Right cardiac atrium (tissue), 5 donors: ENCODE measurements at regions not wholly inside any gene's neighbourhood (a gene's known extent, or its start where the extent isn't known, plus 50 kb on each side); places are given as distances from the start of the nearest gene placed in this dataset.

ENCODE experiments used
- ATAC-seq, 2 donors: fragments of 200-7000 bp; cut with Tn5 transposase; one replicate each; pipeline versions ENCODE4 v1.8.0 to v1.9.1; 2020; ENCODE audit warnings: moderate library complexity in 2 of 2, mild to moderate bottlenecking in 1 of 2
- DNase-seq, 3 donors: peaks; one replicate each; pipeline ENCODE4 v3.0.0-alpha.2; 2020
- H3K27ac ChIP-seq: one replicate; pipeline ENCODE4 v1.5.1; 2013; ENCODE audit warnings: mild to moderate bottlenecking, low read length, control low read depth, moderate library complexity
- H3K27me3 ChIP-seq: one replicate; pipeline ENCODE4 v1.6.1; 2013; ENCODE audit not compliant: control insufficient read depth, insufficient read depth
- H3K4me1 ChIP-seq: one replicate; pipeline ENCODE4 v1.6.1; 2013; ENCODE audit warnings: low read length; ENCODE audit not compliant: control insufficient read depth, insufficient read depth
- H3K4me3 ChIP-seq: one replicate; pipeline ENCODE4 v1.5.1; 2013; ENCODE audit warnings: low read length, control low read depth
- H3K9me3 ChIP-seq: one replicate; pipeline ENCODE4 v1.6.1; 2013; ENCODE audit warnings: low read length; ENCODE audit not compliant: control insufficient read depth
- WGBS: extraction: QIAGEN DNeasy Blood & Tissue Kit; methylation state at CpG from one replicate; pipeline ENCODE4 v1.1.7; 2013; 5-methylcytosine and 5-hydroxymethylcytosine counted together
- intact Hi-C, 4 donors: fragments of 100-400 bp; cut with DNase I; formaldehyde crosslinking; loops; one replicate each; pipeline versions ENCODE4 v1.11.0 to v1.14.0; 2022 to 2023
- donor health status: healthy with polysubstance abuse.
- donor health status: DM: no; HTN: yes; CAD: no.
- donor health status: DM: no; HTN: no; CAD: no.
- donor health status: DM: no; HTN: yes; CAD: no; lungs with severe emphysema.
- donor health status: DM: yes; HTN: yes; CAD: no.

DNA sequence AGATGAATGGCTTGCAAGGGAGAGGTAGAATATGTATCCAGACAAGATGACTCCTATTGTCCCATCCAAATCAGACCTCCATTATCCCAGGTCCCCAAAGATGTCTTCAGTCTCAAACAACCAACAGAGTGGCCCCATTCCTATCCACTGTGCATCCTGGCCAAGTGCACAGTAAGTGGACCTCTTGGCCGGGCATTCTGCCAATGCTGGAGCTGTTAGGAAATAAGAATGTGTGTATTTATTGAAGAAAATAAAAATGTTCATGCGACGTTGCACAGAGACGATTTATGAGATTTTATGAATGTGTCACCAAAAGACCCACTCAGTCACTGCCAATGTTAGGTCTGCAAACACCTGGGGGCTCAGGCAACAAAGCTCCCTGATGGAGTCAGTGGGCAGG lies 196.0 kb downstream of the MAFB start:
- DNase-seq: peak; percentile 79 to 92 (median 83)
- ATAC-seq: peak in 1 of 2 donors; percentile 70
- Histone ChIP-seq H3K27me3 (no peaks in the 10 kb centered on the region), H3K27ac (no peak overlapping the region), H3K4me3 (no peak overlapping the region), H3K4me1 (no peaks in the 10 kb centered on the region), H3K9me3 (no peaks in the 10 kb centered on the region)
- intact Hi-C loops: no loop called here
- WGBS: 43% methylated on average over 4 of the region's 4 CpGs

DNA sequence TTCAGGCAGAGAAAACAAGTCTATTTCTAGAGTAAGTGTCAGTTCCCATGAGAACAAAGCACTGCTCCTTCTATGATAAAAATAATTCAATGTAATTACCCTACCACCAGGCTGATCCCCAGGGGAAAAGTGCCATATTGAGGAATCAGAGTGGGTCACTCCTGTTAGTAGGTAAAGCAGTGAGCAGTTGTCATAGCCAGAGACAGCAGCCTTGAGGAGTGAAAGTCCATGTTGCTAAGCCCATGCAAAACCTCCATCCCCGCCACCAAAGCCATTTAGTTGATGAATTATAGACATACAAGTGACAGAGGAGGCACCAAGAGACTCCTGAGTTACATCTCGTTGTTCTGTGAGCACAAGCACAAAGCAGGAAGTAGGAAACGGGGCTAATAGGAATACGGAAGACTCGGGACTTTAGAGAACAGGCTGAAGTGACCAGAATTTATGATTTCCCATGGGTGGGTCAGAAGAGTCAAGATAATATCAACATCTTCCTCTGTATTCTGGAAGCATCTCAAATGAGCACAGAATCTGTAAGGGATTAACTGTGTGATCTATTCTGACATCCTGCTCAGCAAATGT lies 197.9 kb downstream of the MAFB start:
- no peak for ATAC-seq
- intact Hi-C loops: no loop called here
- no peak for DNase-seq
- Histone ChIP-seq H3K4me3 (no peak overlapping the region), H3K9me3 (no peaks in the 10 kb centered on the region), H3K4me1 (no peaks in the 10 kb centered on the region), H3K27me3 (no peaks in the 10 kb centered on the region), H3K27ac (no peak overlapping the region)
- WGBS: 63% methylated on average over 5 of the region's 5 CpGs

DNA sequence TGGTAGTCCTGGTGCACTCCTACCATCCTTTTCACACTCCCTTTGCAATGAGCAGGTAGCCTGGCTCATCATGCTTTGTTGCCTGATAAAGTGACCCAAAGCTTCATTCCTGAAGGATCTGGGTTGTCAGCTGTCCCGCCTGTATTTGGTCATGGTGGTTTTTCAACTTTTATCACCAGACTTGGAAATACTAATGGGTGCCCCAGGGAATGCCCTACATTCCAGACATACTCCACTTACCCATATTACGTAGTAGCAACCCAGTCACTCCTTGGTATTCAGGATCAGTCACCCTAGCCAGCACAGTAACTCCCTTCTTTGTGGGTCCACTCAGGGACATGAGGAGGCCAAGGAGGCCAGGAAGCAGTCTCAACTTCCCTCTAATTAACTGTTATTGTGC lies 199.2 kb downstream of the MAFB start:
- Histone ChIP-seq H3K4me3 (no peak overlapping the region), H3K27me3 (no peaks in the 10 kb centered on the region), H3K4me1 (no peaks in the 10 kb centered on the region), H3K27ac (no peak overlapping the region), H3K9me3 (no peaks in the 10 kb centered on the region)
- 86% methylated on average over 2 of the region's 2 CpGs for WGBS
- ATAC-seq (no peak), DNase-seq (no peak)
- intact Hi-C loops: no loop called here

DNA sequence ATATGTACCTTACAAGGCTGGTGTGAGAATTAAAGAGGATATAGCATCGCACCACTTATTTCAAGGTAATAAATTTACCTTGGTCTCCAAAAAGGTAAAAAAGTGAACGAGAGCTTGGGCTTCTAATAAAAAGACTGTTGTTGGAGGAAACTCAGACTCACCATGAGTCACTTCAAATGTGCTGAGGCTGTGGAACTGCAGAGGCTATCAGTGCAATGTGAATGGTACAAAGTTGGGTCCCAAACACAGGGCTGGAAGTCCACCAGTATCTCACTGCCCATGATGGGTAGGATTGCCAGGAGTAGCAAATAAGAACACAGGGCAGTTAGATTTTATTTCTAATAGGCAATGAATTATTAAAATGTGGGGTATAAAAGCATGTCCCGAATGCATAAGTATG lies 200.6 kb downstream of the MAFB start:
- Histone ChIP-seq H3K4me3 (no peak overlapping the region), H3K27me3 (no peaks in the 10 kb centered on the region), H3K27ac (no peak overlapping the region), H3K9me3 (no peaks in the 10 kb centered on the region), H3K4me1 (no peaks in the 10 kb centered on the region)
- ATAC-seq (no peak), DNase-seq (no peak)
- intact Hi-C loops: no loop called here
- 84% methylated on average over 3 of the region's 3 CpGs for WGBS

DNA sequence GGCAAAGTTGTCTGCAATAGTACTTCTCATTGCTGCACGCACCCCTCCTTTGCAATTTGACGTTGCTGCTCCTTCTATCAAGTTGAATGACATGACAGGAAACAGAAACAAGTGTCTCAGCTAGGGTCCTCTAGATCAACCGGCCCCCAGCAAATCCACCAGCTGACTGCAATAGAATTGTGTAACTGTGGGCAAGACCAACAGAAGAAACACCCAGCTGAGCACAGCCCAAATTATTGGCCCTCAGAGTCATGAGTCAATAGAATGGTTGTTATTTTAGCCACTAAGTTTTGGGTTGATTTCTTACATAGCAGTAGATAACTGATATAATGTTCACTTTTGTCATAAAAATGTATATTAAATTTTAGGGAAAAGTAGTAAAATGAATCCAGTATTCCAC lies 202.7 kb downstream of the MAFB start:
- 70% methylated on average over 3 of the region's 3 CpGs for WGBS
- intact Hi-C loops: no loop called here
- no peaks in the 10 kb centered on the region for H3K27me3 ChIP-seq
- no peaks in the 10 kb centered on the region for H3K4me1 ChIP-seq
- no peaks in the 10 kb centered on the region for H3K9me3 ChIP-seq
- DNase-seq (no peak), ATAC-seq (no peak)
- H3K27ac ChIP-seq: no peak overlapping the region
- H3K4me3 ChIP-seq: no peak overlapping the region

DNA sequence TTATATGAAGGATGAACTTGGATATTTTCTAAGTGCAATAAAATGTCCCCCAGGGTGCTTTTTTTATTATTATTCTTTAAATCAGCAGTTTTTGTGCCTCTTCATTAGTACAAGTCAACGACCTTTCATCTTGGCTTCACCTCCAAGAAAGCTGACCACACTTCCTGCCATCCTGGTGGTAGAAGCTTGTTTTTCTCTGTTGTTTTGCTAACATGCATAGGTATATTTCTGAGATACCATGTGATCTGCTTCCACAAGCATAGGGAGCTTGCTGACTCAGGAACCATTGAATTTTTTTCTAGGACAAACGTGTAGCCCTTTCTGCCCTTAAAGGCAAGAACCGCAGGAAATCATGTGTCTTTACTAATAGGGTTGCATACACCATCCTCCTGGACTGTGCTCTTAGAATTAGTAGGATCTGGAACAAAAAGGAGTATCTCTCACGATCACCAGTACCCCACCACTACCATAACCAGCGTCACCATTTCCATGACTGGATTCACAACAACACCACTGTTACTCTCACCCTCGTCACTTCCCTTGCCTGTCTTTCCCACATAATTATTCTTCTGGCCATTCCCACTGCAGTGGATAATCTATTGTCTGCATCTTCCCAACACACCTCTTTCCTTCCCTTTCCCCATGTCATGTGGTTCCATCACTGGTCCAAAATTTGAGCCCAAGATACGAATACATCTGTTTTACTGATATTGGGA lies 207.1 kb downstream of the MAFB start:
- H3K4me1 ChIP-seq: no peaks in the 10 kb centered on the region
- no peak overlapping the region for H3K4me3 ChIP-seq
- no peaks in the 10 kb centered on the region for H3K27me3 ChIP-seq
- intact Hi-C loops: no loop called here
- 83% methylated on average over 7 of the region's 7 CpGs for WGBS
- no peak for DNase-seq
- ATAC-seq: no peak
- no peaks in the 10 kb centered on the region for H3K9me3 ChIP-seq
- H3K27ac ChIP-seq: no peak overlapping the region

DNA sequence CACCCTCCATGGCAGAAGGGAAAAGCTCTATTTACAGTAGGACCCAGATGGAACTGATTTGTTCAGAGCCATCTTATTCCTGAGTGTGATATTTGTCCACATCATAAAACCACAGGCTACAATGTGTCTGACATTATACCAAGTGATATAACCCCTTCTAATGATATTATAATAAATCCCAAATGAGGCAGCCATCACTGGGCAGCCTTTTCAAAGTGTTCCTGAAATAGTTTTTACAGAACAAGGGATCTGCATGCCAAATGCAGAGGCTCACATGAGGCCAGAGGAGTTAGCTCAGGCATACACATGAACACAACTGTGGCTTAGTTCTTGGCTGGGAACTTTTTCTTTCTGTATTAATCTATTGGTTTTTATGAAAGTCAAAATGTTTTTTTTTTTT lies 207.7 kb downstream of the MAFB start:
- Histone ChIP-seq H3K9me3 (no peaks in the 10 kb centered on the region), H3K4me3 (no peak overlapping the region), H3K4me1 (no peaks in the 10 kb centered on the region), H3K27me3 (no peaks in the 10 kb centered on the region), H3K27ac (no peak overlapping the region)
- no peak for DNase-seq
- peak in 1 of 2 donors; percentile 48 for ATAC-seq
- intact Hi-C loops: no loop called here

DNA sequence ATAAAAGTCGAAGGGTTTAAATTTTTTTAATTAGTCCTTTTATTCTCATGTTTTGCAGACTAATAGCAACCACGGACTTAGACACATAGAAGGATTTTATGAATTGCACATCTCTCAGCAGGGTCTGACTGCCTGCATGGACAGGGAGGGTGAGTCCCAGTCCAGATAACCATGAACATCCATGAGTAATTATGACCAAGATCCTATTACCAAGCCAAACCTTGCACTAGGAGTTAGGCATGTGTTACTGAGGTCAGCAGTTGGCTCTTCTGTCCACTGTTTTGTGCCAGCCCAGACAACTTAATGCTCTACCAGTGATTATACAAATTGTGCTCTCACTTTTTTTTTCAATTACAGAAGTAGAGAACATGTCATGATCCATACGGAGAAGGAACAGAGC lies 211.2 kb downstream of the MAFB start:
- 47% methylated on average over 3 of the region's 3 CpGs for WGBS
- peak; percentile 57 to 74 for ATAC-seq

DNA sequence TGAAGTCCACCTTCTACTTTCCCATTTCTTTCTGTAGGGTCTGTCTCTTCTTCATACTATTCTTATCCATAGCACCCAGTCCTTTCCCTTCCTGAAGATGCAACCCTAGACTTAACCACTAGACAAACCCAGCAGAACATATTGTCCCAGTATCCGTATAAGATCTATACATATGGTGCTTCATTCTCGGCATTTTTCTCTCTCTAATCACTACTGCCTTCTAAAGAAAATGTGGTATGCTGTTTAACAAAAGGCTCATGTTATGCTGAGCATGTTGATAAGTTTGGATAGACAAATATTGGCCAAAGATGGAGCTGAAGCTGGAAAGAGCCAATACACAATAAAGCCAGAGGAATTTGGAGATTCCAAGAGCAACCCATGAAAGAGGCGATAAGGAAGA lies 212.6 kb downstream of the MAFB start:
- no peak overlapping the region for H3K4me3 ChIP-seq
- no peaks in the 10 kb centered on the region for H3K4me1 ChIP-seq
- intact Hi-C loops: no loop called here

More for the DNA sequence above, 211.2 kb downstream of the MAFB start:
- peak in 2 of 3 donors; percentile 13 to 45 for DNase-seq
- no peaks in the 10 kb centered on the region for H3K27me3 ChIP-seq
- no peaks in the 10 kb centered on the region for H3K9me3 ChIP-seq
- no peak overlapping the region for H3K4me3 ChIP-seq
- H3K27ac ChIP-seq: no peak overlapping the region
- H3K4me1 ChIP-seq: no peaks in the 10 kb centered on the region
- intact Hi-C loops: no loop called here

DNA sequence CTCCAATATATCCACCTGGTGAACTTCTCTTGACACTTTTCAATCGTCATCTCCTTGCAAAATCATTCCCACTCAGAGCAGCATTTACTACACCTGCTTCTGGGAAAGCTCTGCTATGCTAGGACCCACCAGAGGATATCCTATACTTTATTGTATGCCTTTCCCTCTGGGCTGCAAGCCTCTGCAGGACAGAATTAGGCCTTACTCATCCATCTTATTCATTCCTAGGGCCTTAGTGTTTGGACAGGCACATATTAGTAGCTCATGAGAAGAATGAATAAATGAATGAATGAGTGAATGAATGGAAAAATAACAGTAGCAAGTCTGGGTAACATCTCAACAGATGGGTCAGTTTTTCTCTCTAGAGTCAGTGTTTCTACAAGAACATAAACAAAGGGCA lies 216.1 kb downstream of the MAFB start:
- H3K9me3 ChIP-seq: no peaks in the 10 kb centered on the region
- intact Hi-C loops: no loop called here
- no peak for ATAC-seq

More for the DNA sequence above, 212.6 kb downstream of the MAFB start:
- Histone ChIP-seq H3K9me3 (no peaks in the 10 kb centered on the region), H3K27ac (no peak overlapping the region), H3K27me3 (no peaks in the 10 kb centered on the region)
- no peak for ATAC-seq
- no peak for DNase-seq
- WGBS: 91% methylated on average over 3 of the region's 3 CpGs

DNA sequence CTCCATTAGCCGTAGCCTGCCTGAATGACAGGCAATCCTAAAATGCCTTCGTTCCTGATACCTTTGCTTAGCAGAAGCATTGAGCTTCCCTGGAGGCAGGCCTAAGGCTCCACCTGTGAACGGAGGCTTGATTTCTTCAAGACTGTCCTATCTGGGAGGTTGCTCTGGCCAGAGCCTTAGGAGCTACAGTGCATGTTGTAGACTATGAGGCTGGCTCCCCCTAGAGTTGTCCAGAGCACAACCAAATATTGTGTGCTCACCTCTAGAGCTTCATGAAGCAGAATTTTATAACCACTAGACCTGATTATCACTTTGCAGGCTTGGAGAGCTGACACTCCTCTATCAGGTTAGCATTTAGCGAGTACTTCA lies 217.8 kb downstream of the MAFB start:
- H3K4me3 ChIP-seq: no peak overlapping the region
- no peaks in the 10 kb centered on the region for H3K9me3 ChIP-seq
- DNase-seq (no peak), ATAC-seq (peak; percentile 74 to 81)
- intact Hi-C loops: no loop called here
- no peaks in the 10 kb centered on the region for H3K27me3 ChIP-seq
- 74% methylated on average over 4 of the region's 4 CpGs for WGBS
- peak overlapping the region; percentile 44 for H3K27ac ChIP-seq
- H3K4me1 ChIP-seq: peaks cover 6% of the 10 kb centered on the region

More for the DNA sequence above, 216.1 kb downstream of the MAFB start:
- no peak for DNase-seq
- Histone ChIP-seq H3K27ac (no peak overlapping the region), H3K4me3 (no peak overlapping the region), H3K4me1 (peaks cover 6% of the 10 kb centered on the region), H3K27me3 (no peaks in the 10 kb centered on the region)
- WGBS: 72% methylated on average over 1 of the region's 1 CpG
